Ammon's horn (tissue), 1 donor: ENCODE measurements at regions not wholly inside any gene's neighbourhood (a gene's known extent, or its start where the extent isn't known, plus 50 kb on each side); places are given as distances from the start of the nearest gene placed in this dataset.

Experiments
- DNase-seq: peaks from one replicate; pipeline ENCODE4 v3.0.0-alpha.2; 2016; ENCODE audit warnings: low spot score

DNA sequence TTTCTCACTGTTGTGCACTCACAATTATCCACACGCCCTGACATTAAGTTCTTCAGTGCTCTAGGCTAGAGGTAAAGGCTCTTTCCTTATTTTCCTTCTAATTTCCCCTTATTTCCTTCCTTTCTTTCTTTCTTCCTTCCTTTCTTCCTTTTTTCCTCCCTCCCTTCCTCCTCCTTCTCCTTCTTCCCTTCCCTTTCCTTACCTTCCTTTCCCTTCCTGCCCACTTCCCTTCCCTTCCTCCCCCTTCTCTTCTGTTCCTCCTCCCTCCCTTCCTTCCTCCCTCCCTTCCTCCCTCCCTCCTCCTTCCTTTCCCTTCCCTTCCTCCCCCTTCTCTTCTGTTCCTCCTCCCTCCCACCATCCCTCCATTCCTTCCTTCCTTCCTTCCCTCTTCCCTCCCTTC is 317.0 kb upstream of the IRX1 start:
- no peak for DNase-seq

DNA sequence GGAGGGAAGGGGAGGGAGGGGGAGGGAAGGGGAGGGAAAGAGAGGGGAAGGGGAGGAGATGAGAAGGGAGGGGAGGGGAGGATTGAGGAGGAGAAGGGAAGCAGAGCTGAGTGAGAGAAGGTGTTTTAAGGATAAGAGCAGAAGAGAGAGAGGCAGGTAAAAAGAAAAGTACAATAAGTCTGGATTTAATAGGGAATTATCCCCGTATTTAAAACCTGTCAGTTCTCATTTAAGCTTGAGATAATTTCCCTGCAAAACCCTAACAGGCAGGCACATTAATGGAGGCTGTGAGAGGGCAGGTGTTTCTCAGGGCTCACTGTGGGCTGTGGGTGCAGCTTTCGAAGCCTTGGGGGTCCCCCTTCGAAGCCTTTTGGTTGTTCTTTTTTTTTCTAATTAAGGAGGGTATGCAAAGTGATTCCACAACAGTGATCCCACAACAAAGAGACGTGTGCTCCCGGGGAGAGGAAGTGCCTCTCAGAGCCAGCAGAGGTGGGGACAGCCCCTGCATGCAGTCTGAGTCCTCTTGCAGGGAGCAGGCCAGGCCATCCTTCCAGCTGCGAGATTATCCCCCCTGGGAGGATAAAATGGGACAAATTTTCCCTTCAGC is 317.9 kb upstream of the IRX1 start:
- DNase-seq: no peak

- no peak for DNase-seq
These were observed 318.7 kb upstream of the IRX1 start for GRCh38 chr5:3276896-3277295.

DNA sequence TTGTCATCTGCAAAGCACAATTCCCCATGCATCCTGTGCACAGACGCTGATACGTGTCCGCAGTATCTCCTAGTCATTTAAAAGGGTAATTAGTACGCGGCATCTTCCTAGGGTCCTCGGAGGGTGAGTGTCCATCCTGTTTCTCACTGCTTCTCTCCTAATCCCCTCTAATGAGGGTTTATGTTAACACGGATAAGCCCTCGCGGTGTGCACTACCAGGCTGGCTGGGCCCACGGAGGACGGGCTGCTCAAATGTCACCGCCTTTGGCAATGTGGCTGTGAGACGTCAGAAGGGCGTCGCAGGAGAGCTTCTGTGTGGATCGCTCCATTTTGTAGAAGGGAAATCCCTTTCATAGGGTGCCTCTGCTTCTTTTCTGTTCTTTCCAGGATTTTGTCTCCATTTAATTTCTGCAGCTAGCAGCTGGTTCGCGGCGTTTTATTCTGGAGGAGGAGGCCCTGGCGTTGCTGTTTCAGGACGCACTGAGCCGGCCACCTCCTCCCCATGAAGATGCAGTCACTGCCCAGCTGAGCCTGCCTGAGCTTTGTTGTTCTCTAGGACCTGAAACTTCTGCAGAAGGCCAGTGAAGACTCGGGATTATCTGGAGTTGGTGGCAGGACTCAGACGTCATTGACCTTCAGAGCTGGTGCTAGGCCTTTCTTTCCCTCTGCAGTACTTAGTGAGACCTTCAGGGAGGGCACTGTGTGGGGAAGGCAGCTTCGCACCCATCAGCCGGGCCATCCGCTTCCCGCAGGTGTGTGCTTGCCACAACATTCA is 326.1 kb upstream of the IRX1 start:
- no peak for DNase-seq

- DNase-seq: no peak
These were observed 326.8 kb upstream of the IRX1 start for GRCh38 chr5:3268760-3269330.

DNA sequence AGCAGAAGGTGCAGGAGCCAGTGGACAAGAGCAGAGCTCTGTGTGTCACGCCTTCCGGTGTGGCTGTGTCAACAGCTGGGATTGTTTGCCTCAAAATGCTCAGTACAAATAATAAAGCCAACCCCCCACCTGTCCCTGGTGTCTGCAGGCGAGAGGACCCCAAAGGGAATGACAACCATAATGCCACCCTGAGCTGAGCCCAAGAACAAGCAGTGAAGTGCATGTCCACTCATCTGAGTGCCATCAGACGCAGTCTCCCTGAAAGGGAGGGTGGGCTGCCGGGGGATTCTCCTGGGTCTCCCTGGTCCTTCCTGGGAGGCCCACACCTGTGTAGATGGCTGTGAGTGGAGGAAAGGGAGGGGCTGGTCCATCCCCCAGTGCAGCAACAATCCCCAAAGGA is 328.8 kb upstream of the IRX1 start:
- no peak for DNase-seq

DNA sequence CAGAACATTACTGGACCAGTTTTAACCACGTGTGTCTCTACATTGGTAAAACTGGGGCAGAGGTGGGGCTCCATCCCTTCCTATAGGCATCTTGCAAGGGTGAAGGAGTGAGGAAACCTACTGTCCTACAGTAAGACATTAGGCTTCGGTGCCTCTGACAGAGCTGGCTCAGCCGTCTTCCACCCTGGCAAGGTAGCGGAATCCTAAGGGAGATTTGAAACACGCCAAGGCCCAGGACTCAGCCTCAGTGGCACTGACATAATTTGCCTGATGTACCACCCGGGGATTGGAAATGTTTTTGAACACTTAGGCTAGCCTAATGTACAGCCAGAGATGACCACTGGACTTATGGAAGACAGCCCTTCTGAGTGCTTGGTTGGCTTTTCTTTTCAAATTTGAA is 329.7 kb upstream of the IRX1 start:
- DNase-seq: no peak

DNA sequence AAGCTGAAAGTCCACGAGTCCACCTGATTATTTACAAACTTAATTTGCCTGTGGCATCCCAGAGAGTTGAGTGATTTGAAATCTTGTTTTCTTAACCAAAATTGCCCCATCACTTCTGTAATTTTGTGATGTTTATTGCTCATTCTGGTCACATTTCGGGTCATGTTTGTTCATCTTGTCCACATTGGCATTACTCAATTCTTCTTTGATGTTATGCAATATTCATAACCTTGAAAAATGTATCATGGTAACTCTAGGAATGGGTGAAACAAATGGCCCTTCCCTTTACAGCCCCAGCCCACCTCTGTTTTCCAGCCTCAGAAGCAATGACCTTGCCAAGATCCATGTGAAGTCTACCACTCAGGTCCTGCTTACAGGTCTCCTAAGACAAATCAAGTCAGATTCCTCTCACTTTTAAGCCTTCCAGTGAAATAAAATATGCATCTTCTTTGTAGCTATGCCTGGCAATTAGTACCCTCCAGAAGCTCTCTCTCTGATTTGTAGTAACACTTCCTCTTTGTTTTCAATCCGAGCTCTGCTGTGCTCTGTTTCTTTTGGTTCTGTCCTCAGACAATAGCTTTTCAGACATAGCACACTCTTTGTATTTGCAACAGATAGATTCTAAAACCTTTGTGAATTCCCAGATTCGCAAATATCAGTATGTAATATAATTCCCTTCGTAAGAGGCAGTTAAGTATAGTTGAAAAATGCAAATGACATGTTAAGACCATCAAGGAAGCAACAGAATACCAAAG is 330.3 kb upstream of the IRX1 start:
- DNase-seq: peak; percentile 57

DNA sequence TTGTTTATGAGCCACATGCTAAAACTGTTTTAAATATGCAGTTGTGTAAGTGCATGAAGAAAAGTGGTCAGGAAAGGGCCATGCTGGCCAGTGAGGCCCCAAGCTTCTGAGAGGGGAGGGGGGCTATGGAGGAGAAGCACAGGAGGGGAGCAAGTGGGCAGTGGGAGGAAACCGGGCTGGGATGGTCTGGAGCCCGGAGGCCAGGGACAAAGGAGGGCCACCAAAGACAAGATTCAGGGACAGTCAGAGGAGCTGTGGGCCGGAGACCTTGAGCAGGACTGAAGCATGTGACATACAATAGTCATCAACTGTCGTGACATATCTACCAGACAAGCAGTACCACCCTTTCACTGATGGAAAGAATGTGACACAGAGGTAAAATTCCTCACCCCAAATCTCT is 333.2 kb upstream of the IRX1 start:
- no peak for DNase-seq

DNA sequence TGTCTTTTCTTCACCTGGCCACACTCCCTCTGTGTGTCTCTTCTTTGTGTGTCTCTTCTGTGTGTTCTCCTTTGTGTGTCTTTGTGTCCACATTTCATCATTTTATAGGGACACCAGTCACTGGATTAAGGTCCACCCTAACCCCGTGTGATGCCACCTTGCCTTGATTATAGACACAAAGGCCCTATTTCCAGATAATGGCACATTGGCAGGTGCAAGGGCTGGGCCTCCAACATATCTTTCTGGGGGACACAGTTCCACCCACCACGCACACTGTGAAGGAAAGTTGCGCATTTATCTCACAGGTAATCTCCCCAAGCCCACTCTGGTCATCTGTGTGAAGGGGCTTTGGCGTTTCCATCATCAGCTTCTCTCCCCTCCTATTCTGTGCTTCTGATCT is 334.6 kb upstream of the IRX1 start:
- DNase-seq: no peak

- DNase-seq: peak; percentile 29
These were observed 337.6 kb upstream of the IRX1 start for GRCh38 chr5:3258050-3258449.

DNA sequence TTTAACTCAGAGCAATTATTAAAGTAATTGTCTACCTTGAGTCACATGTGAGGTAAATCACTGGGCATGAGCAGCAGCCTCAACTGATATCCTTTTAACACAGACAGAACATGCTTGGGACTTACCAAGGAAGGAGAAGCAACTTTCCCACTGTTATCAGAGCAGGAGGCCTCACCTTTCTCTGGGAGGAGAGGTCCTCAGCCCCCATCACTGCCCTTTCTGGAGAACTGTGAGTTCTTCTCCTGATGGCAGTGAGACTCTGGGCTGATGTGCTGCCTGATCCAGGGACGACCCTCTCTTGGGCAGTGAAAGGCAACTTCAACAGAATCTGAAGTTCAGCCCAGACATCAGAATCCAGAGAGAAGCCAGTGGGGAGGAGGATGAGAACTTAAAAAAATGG is 343.4 kb upstream of the IRX1 start:
- no peak for DNase-seq

DNA sequence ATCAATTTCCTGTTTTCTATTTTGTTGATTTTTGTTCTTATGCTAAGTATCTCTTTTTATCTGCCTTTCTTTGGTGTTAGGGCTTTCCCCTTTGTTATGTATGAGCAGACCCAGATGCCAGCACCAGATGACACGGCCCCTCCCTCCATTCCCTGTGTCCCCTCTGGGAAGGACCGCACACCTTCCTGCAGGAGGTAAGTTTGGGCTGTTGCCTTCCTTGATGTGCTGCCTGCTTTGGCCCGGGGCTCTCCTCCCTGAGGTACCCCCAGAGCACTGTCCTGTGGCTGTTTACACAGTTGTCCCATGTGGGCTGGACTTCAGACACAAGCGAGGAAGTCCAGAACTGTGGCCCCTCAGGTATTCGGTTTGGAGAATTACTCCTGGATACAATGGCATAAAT is 343.8 kb upstream of the IRX1 start:
- DNase-seq: no peak

DNA sequence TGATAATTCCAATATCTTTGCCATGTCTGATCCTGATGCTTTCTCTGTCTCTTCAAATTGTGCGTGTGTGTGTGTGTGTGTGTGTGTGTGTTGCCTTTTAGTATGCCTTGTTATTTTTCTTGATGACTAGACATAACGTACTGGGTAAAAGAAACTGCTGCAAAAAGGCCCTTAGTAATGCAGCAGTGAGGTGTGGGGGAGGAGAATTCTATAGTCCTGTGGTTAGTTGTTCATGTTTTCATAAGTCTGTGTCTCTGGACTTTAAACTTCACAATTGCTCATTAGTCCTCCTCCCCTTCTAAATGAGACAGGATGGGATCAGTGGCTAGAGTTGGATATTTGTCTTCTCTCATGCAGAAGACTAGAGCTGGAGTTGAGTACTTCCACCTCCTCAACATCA is 346.2 kb upstream of the IRX1 start:
- no peak for DNase-seq

GRCh38 chr5:3237276-3237868 is 358.3 kb upstream of the IRX1 start:
- no peak for DNase-seq

GRCh38 chr5:3234566-3234965 is 361.1 kb upstream of the IRX1 start:
- DNase-seq: no peak

GRCh38 chr5:3230941-3231340 is 364.7 kb upstream of the IRX1 start:
- DNase-seq: no peak

DNA sequence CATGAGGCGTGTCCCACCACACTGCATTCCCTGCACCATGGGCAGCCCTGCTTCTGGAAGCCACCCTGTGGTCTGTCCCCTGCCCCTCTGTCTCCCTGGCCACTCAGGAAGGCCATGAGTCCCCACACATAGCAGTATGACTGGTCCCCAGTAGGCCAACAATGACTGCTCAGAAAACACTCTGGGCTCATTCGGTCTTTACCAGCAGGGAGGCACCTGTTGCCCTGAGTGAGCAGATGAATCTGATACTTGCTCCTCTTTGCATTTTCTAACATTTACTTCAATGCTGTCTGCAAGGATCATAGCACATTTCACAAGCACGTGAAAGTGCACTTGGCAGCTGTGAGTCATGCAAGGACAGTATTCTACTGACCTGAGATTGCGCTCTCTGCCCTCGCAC is 365.4 kb upstream of the IRX1 start:
- no peak for DNase-seq

DNA sequence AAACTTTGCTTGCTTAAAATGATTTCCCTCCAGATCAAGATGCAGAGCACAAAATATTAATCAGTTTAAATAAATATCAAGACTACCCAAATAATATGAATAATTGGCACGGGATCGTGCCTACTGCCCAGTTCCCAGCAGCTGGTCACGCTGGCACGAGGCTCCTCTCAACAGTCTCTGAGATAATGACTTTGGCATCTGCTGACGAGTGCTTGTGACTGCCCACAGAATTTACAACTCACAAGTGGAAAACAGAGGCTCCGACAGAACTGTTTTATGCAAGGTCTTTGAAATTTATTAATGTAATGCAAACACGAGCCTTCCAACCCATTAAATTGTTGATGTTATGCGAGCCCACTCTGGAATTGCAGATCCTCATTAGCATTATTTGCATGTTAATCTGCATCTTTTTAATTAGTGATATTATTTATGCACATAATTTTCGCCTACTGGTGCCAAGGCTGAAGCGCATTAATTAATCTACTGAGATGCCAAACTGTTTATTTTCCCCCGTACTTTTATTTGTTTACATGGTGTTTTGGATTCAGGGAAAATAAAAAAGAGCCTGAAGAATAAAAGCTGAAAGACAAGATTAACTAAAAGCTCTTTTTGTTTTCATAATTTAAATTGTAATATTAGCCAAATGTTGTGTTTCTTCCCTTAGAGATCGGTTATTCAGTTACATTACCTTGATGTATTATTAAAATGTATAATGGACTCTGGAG is 369.3 kb upstream of the IRX1 start:
- DNase-seq: peak; percentile 72

- DNase-seq: no peak
These were observed 370.3 kb upstream of the IRX1 start for GRCh38 chr5:3225201-3225960.

GRCh38 chr5:3222924-3223323 is 372.7 kb upstream of the IRX1 start:
- DNase-seq: no peak
